HG03066 (cell line): ENCODE measurements at regions not wholly inside any gene's neighbourhood (a gene's known extent, or its start where the extent isn't known, plus 50 kb on each side); places are given as distances from the start of the nearest gene placed in this dataset.

ENCODE experiments used
- ATAC-seq: cut with Tn5 transposase; IDR thresholded peaks from one replicate; pipeline ENCODE4 v1.9.1; 2021; ENCODE audit warnings: low read depth; ENCODE audit not compliant: unreplicated experiment

DNA sequence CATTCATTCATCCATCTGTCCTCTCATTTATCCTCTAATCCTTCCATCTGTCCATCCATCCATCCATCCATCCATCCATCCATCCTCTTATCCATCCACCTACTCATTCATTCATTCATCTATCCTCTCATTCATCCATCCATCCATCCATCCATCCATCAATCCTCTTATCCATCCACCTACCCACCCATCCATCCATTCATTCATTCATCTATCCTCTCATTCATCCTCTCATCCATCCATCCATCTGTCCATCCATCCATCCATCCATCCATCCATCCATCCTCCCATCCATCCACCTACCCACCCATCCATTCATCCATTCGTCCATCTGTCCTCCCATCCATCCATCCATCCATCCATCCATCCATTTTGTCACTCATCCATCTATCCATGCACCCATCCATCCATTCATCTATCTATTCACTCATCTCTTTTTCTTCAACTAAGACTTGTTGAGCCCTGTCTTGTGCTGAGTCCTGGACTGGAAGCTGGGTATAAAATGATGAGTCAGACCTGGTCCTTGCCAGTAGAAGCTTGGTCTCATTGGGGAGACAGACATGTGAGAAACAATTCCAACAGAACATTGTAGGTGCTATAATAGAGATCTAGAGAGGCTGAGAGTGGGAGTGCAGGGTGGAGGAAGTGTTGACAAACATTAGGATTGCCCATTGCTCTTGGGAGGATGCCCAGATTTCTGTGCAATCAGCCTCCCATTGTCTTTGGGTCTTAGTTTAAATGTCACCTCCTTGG lies 55.0 kb upstream of the IER5L start:
- no peak for ATAC-seq

DNA sequence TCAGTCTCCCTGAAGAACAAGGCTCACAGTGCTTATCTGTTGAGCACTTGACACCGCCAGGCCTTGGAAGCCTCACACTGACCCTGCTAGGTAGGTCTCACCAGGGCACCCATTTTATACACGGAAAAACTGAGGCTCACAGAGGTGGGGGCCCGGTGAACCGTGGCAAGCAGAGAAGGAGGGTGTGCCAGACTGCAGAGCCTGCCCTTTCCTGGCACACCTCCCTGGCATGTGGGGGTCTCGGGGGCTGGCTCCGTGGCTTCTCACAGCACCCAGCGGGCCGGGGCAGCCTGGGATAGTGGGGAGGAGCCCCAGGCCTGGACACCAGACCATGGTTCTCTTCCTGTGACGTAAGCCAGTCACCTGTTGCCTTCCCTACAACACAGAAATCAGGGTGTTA lies 53.7 kb upstream of the IER5L start:
- ATAC-seq, result no peak

GRCh38 chr9:129231022-129231739 lies 53.1 kb upstream of the IER5L start:
- ATAC-seq, result no peak

- ATAC-seq, result no peak
Measured at GRCh38 chr9:129230302-129230701, 52.2 kb upstream of the IER5L start.
